ENCODE measurements at regions not wholly inside any gene's neighbourhood (a gene's known extent, or its start where the extent isn't known, plus 50 kb on each side); places are given as distances from the start of the nearest gene placed in this dataset.

DNA sequence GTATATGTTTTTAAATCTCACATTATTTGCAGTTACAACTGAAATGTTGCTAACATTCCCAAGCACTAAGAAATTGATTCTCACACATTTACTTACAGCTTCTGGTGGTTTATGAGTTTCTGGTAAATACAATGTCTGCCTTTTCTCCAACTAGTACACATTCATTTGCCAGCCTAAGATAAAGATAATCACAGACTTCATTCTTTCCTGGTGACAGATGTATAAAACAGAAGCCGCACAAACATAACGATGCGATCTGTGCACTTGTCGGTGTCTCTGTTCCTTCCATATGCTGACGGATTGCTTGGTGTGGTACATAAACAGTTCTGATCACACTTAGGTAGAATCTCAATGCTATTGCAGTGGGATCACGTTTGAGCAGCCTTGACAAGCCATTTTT is 100.4 kb upstream of the DDX18 start:
- BruUV-seq (replicated peaks), result no TSS peak
- no peaks in the 10 kb centered on the region for H3K9me2 ChIP-seq (ENCODE audit: insufficient read depth)
- no peak overlapping the region for H3K4me2 ChIP-seq (ENCODE audit: low read length)
- no peak overlapping the region for H3K9ac ChIP-seq (ENCODE audit: low read length)
- no peak overlapping the region for H2AFZ ChIP-seq (ENCODE audit: low read depth, low read length, poor library complexity, severe bottlenecking)
- H3K27ac ChIP-seq (ENCODE audit: low read depth, low read length), result no peak overlapping the region
- ATAC-seq, result no peak
- no peak for DNase-seq (ENCODE audit: low read depth, low spot score)
- ChIA-PET CTCF (no interaction called here), POLR2A (no interaction called here), RAD21 (ENCODE audit: low non-redundant PET in 1 of 2, low total read pairs in 2 of 2, uncharacterized antibody in 2 of 2, unreplicated experiment in 2 of 2) (no interaction called here)
- intact Hi-C loops (cut with micrococcal nuclease), result no loop called here
- no peaks in the 10 kb centered on the region for H4K20me1 ChIP-seq (ENCODE audit: insufficient read depth)
- no peaks in the 10 kb centered on the region for H3K9me3 ChIP-seq (ENCODE audit: control insufficient read depth in 1 of 2, insufficient read depth in 1 of 2, low read depth in 1 of 2, low read length in 2 of 2)
- no peak overlapping the region for H3K4me3 ChIP-seq (replicated peaks in 1 of 2; ENCODE audit: low read depth in 1 of 2, low read length in 2 of 2)
- no peaks in the 10 kb centered on the region for H3K4me1 ChIP-seq (ENCODE audit: control insufficient read depth in 1 of 2, insufficient read depth in 2 of 2, low read length in 2 of 2)
- TF ChIP-seq YY1 (IDR thresholded peaks at IDR 0.05; ENCODE audit: extremely low read depth, insufficient replicate concordance, low read depth, low read length), result no peak
- no peak for TF ChIP-seq SIN3A (IDR thresholded peaks at IDR 0.05; ENCODE audit: low read depth)
- TF ChIP-seq POLR2A (IDR thresholded peaks at IDR 0.05; ENCODE audit: borderline replicate concordance, extremely low read depth, insufficient read depth, insufficient read length), result no peak
- TF ChIP-seq, protein P1, sequence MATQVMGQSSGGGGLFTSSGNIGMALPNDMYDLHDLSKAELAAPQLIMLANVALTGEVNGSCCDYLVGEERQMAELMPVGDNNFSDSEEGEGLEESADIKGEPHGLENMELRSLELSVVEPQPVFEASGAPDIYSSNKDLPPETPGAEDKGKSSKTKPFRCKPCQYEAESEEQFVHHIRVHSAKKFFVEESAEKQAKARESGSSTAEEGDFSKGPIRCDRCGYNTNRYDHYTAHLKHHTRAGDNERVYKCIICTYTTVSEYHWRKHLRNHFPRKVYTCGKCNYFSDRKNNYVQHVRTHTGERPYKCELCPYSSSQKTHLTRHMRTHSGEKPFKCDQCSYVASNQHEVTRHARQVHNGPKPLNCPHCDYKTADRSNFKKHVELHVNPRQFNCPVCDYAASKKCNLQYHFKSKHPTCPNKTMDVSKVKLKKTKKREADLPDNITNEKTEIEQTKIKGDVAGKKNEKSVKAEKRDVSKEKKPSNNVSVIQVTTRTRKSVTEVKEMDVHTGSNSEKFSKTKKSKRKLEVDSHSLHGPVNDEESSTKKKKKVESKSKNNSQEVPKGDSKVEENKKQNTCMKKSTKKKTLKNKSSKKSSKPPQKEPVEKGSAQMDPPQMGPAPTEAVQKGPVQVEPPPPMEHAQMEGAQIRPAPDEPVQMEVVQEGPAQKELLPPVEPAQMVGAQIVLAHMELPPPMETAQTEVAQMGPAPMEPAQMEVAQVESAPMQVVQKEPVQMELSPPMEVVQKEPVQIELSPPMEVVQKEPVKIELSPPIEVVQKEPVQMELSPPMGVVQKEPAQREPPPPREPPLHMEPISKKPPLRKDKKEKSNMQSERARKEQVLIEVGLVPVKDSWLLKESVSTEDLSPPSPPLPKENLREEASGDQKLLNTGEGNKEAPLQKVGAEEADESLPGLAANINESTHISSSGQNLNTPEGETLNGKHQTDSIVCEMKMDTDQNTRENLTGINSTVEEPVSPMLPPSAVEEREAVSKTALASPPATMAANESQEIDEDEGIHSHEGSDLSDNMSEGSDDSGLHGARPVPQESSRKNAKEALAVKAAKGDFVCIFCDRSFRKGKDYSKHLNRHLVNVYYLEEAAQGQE (IDR thresholded peaks at IDR 0.05; ENCODE audit: low read depth), result no peak
- TF ChIP-seq CBX3 (IDR thresholded peaks at IDR 0.05; ENCODE audit: low read depth), result no peak
- TF ChIP-seq, protein P2, sequence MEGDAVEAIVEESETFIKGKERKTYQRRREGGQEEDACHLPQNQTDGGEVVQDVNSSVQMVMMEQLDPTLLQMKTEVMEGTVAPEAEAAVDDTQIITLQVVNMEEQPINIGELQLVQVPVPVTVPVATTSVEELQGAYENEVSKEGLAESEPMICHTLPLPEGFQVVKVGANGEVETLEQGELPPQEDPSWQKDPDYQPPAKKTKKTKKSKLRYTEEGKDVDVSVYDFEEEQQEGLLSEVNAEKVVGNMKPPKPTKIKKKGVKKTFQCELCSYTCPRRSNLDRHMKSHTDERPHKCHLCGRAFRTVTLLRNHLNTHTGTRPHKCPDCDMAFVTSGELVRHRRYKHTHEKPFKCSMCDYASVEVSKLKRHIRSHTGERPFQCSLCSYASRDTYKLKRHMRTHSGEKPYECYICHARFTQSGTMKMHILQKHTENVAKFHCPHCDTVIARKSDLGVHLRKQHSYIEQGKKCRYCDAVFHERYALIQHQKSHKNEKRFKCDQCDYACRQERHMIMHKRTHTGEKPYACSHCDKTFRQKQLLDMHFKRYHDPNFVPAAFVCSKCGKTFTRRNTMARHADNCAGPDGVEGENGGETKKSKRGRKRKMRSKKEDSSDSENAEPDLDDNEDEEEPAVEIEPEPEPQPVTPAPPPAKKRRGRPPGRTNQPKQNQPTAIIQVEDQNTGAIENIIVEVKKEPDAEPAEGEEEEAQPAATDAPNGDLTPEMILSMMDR (IDR thresholded peaks at IDR 0.05 in 2 of 3, conservative IDR thresholded peaks at IDR 0.05 in 1 of 3; ENCODE audit: borderline replicate concordance in 1 of 3, insufficient read depth in 1 of 3, low read depth in 2 of 3, low read length in 2 of 3), result no peak
- TF ChIP-seq, protein P3, sequence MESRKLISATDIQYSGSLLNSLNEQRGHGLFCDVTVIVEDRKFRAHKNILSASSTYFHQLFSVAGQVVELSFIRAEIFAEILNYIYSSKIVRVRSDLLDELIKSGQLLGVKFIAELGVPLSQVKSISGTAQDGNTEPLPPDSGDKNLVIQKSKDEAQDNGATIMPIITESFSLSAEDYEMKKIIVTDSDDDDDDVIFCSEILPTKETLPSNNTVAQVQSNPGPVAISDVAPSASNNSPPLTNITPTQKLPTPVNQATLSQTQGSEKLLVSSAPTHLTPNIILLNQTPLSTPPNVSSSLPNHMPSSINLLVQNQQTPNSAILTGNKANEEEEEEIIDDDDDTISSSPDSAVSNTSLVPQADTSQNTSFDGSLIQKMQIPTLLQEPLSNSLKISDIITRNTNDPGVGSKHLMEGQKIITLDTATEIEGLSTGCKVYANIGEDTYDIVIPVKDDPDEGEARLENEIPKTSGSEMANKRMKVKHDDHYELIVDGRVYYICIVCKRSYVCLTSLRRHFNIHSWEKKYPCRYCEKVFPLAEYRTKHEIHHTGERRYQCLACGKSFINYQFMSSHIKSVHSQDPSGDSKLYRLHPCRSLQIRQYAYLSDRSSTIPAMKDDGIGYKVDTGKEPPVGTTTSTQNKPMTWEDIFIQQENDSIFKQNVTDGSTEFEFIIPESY (IDR thresholded peaks at IDR 0.05; ENCODE audit: extremely low read depth, insufficient replicate concordance, low read length), result no peak
- no peak for TF ChIP-seq JUND (IDR thresholded peaks at IDR 0.05)
- TF ChIP-seq CEBPB (IDR thresholded peaks at IDR 0.05; ENCODE audit: low read depth), result no peak
- no peak for TF ChIP-seq EZH2 (IDR thresholded peaks at IDR 0.05)
- TF ChIP-seq FOSL1 (IDR thresholded peaks at IDR 0.05; ENCODE audit: low read depth), result no peak
- TF ChIP-seq SP1 (IDR thresholded peaks at IDR 0.05; ENCODE audit: low read depth), result no peak
- no peak for TF ChIP-seq POLR2AphosphoS5 (IDR thresholded peaks at IDR 0.05; ENCODE audit: low read depth, low read length)
- TF ChIP-seq ELF1 (IDR thresholded peaks at IDR 0.05; ENCODE audit: borderline replicate concordance, low read depth), result no peak
- no peak for TF ChIP-seq TCF7L2 (IDR thresholded peaks at IDR 0.05; ENCODE audit: borderline replicate concordance, extremely low read depth, insufficient read depth, insufficient read length)
- H3K36me3 ChIP-seq (ENCODE audit: control insufficient read depth in 1 of 2, insufficient read depth in 2 of 2, low read length in 2 of 2), result no peaks in the 10 kb centered on the region
- no peaks in the 10 kb centered on the region for H3K27me3 ChIP-seq (ENCODE audit: insufficient read depth, low read length)
- no peaks in the 10 kb centered on the region for H3K79me2 ChIP-seq (ENCODE audit: insufficient read depth, low read length)
